DLD1 (cell line): ENCODE measurements at regions not wholly inside any gene's neighbourhood (a gene's known extent, or its start where the extent isn't known, plus 50 kb on each side); places are given as distances from the start of the nearest gene placed in this dataset.

Experiments used
- in situ Hi-C: cut with HindIII; loops from 2 replicates; pipeline ENCODE4 v1.10.0; 2017; ENCODE audit warnings: low sequenced_read_pairs

- in situ Hi-C loops, result no loop called here
Observed at GRCh38 chr15:98441599-98441998, 206.7 kb upstream of the IGF1R start.

- in situ Hi-C loops, result no loop called here
Observed at GRCh38 chr15:98442379-98442833, 205.9 kb upstream of the IGF1R start.

GRCh38 chr15:98442901-98443300 is 205.4 kb upstream of the IGF1R start:
- in situ Hi-C loops, result no loop called here

DNA sequence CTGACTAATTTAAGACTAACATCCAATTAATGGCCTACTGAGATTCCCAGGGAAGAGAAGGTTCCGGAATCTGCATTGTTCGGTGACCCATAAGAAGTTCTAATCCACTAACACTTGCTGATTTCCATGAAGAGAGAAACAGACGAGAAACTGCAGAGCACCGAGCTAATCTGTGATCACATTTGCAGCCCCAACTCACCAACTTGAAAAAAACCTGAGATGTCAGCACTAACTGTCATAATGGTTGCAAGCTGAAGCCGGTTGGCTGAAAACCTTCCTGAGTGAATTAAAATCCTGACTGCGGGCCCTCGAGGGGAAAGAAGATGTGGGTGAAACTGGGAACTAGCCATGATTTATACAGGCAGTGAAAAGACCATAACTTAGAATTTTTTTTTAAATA is 204.8 kb upstream of the IGF1R start:
- in situ Hi-C loops, result no loop called here

GRCh38 chr15:98444138-98444537 is 204.2 kb upstream of the IGF1R start:
- in situ Hi-C loops, result no loop called here

DNA sequence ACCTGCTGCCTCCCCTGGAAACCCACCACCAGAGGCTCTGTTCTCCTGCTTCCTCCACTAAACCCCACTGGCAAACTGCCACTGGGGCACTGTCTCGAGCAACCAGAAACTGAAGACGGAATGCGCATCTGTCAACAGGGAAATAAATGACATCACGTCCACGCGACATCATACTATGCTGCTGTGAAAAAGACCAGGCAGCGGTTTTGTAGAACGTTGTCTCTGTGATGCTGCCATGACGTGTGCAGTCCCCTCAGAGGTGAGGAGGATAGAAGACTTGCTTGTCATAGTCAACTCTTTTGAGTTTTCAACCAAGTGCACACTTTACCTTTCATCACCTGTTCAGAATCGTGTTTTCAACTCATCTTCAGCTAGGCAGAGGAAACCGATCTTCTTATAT is 203.0 kb upstream of the IGF1R start:
- in situ Hi-C loops, result loop anchor here (5.0 kb wide), 1 partner anchor 622 kb away; no protein-coding TSS in a partner anchor

DNA sequence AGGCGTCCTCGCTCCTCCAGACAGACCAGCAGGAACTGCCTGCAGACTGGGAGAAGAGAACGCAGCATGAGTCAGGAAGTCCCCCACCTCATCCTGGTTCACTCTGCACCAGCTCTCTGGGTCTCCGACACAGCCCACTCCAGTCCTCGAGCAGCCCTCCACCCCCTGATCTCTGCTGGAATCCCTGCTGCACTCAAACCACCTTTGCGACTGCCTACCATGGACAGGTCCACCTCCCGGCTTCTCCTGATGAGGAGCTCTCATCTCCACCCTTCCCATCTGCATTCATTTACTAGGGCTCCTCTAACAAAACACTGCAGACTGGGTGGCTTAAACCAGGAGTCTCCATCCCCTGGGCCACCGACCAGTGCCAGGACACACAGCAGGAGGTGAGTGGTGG is 202.3 kb upstream of the IGF1R start:
- in situ Hi-C loops, result loop anchor here (5.0 kb wide), 1 partner anchor 621 kb away; no protein-coding TSS in a partner anchor

- in situ Hi-C loops, result loop anchor here (5.0 kb wide), 1 partner anchor 620 kb away; no protein-coding TSS in a partner anchor
Observed at GRCh38 chr15:98447069-98447468, 201.3 kb upstream of the IGF1R start.

DNA sequence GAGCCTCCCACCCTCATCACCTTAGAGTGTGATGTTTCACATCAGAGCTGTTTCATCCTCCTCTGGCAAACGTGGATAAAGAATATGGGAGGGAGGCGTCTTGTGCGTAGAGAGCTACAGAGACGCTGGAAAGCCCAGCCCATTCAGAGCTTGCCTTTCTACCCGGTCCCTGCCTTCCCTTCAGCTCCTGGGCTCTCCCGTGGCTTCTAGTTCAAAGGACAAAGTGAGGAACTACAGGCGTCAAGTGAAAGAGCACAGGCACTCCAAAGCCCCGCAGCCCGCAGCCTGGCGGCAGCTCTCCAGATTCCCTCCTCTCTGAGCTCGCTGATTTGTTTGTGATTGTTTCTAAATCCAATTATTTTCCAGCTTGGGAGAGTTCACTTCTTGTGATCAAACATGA is 197.1 kb upstream of the IGF1R start:
- in situ Hi-C loops, result no loop called here

DNA sequence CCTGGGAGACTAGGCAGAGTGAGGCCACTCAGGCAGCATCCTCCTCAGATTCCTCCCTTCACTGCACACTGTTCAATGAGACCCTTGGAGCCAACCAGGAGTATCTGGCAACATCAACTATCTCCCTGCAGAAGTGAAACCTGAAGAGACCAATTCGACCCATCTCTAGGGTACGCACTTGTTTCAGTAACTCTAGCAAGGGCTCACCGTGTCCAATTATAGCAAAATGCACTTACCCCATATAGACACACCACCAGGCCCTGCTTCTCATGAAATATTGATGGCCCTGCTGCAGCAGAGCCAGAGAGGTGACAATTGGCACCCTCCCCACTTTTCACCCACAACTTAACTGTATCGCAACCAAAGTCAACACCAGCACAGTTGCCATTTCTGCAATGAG is 196.1 kb upstream of the IGF1R start:
- in situ Hi-C loops, result no loop called here

DNA sequence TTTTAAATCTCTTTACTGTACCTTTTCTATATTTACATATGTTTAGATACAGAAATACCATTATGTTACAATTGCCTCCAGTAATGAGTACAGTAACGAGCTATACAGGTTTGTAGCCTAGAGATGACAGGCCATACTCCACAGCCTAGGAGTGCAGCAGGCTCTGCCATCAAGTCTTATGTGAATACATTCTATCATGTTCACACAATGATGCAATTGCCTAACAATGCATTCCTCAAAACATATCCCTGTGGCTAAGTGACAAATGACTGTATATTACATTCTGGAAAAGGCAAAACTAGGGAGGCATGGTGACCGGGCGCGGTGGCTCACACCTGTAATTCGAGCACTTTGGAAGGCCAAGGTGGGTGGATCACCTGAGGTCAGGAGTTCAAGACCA is 192.4 kb upstream of the IGF1R start:
- in situ Hi-C loops, result no loop called here

GRCh38 chr15:98476559-98476958 is 171.8 kb upstream of the IGF1R start:
- in situ Hi-C loops, result no loop called here

- in situ Hi-C loops, result no loop called here
Observed at GRCh38 chr15:98480844-98481243, 167.5 kb upstream of the IGF1R start.

GRCh38 chr15:98483575-98484130 is 164.7 kb upstream of the IGF1R start:
- in situ Hi-C loops, result no loop called here

DNA sequence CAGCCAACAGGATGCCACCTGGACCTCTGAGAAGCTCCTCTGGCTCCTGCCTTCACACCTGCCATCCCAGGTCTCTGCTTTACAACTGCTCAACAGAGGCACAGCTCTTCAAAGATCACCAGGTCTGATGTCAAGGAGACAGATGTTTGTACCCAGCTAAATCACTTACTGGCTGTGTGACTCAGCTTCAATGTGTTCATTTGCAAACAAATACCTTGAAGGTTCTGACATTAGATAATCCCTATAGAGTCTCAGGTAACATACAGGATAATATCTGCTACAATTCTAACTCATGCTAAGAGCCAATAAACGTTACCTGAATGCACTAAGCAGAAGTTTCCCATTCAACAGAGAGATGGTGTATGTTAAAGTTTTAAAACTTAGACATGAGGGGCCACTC is 163.4 kb upstream of the IGF1R start:
- in situ Hi-C loops, result no loop called here

DNA sequence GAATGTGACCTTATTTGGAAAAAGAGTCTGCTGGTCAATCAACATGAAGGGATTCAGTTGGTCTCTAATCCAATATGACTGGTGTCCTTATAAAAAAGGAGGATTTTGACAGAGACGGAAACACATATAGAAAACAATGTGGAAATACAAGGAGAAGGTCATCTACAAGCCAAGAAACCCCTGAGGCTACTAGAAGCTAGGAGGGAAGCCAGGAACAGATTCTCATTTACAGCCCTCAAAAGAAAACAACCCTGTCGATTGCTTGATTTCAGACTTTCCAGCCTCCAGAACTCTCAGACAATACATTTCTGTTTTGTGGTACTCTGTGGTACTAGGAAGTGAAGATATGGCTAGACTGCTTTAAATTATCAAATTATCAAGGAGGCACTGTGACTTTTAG is 162.9 kb upstream of the IGF1R start:
- in situ Hi-C loops, result no loop called here

DNA sequence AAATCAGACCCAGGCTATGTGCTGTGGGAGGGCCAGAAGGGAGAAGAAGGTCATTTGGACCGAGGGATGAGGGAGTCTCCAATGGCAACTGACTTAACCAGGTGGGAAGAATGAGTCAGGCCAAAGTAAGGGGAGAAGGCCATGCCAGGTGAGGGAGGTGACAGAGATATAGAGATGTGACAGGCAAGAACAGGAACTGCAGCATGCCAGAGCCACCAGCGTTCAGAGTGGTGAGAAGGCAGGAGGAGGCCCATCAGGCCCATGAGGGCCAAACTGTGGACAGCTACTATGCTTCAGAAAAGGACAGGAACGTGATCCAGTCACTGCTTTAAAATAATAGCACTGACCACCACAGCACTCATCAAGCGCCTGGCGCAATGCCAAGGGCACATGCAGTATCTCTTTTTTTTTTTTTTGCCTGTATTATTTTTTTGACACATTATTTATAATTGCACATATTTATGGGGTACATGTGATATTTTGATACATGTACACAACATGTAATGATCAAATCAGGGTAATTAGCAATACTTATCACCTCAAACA is 154.3 kb upstream of the IGF1R start:
- in situ Hi-C loops, result no loop called here

GRCh38 chr15:98501192-98501591 is 147.1 kb upstream of the IGF1R start:
- in situ Hi-C loops, result no loop called here

GRCh38 chr15:98501632-98502031 is 146.7 kb upstream of the IGF1R start:
- in situ Hi-C loops, result no loop called here

DNA sequence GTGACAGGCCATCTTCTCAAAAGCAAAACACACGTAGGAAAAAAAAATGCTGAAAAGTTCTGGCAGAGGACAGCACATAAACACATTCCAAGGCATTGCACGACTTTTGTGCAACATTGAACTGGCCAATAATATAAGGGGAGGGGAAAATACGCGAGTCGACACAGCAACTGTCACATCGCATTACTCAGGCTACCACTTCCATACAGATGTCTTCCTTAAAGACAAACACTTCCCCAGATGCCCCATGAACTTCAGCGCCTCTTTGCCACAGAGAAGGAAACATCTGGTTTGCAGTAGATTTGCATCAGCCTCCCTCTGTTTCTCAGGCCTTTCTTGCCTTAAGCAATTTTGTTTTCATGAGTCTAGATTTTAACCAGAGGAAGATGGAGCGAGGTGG is 144.4 kb upstream of the IGF1R start:
- in situ Hi-C loops, result no loop called here

GRCh38 chr15:98504998-98505397 is 143.3 kb upstream of the IGF1R start:
- in situ Hi-C loops, result no loop called here

DNA sequence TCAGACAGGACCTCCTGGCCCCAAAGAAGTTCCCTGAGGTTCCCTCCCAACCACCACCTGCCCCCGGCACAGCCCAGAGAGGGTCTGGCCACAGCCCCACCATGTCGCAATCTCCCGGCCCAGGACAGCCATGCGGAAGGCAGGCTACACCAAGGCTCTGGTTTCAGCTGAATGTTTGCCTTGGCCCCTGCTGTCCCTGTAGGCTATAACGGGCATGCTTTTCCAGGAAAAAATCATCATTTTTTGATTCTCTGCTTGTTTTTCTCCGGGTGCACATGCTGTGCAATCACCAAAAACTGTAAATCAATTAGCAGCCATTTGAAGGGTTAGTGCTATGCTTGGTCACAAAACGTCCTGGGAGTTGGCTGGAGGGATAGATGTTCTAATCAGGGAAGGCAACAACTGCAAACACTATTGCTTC is 142.7 kb upstream of the IGF1R start:
- in situ Hi-C loops, result no loop called here

- in situ Hi-C loops, result no loop called here
Observed at GRCh38 chr15:98506172-98506571, 142.2 kb upstream of the IGF1R start.
